Neuron (in vitro differentiated cells): ENCODE measurements at regions not wholly inside any gene's neighbourhood (a gene's known extent, or its start where the extent isn't known, plus 50 kb on each side); places are given as distances from the start of the nearest gene placed in this dataset.

Experiments used
- H2AFZ ChIP-seq: one replicate; pipeline ENCODE4 v1.6.1; 2013; ENCODE audit warnings: low read depth, mild to moderate bottlenecking, inconsistent platforms, low read length, moderate library complexity
- H3K27me3 ChIP-seq: one replicate; pipeline ENCODE4 v1.6.1; 2013; ENCODE audit warnings: low read length; ENCODE audit not compliant: insufficient read depth
- H3K36me3 ChIP-seq: one replicate; pipeline ENCODE4 v1.6.1; 2013; ENCODE audit warnings: low read length; ENCODE audit not compliant: insufficient read depth
- H3K4me1 ChIP-seq: one replicate; pipeline ENCODE4 v1.6.1; 2013; ENCODE audit warnings: low read length; ENCODE audit not compliant: insufficient read depth
- H3K4me3 ChIP-seq: 2 replicates; pipeline ENCODE4 v1.5.1; 2013; ENCODE audit warnings: mild to moderate bottlenecking, low read length, moderate library complexity
- H3K9me3 ChIP-seq: one replicate; pipeline ENCODE4 v1.6.1; 2013; ENCODE audit warnings: low read length

- Histone ChIP-seq H3K36me3 (no peaks in the 10 kb centered on the region), H3K27me3 (no peaks in the 10 kb centered on the region), H2AFZ (no peak overlapping the region), H3K4me3 (no peak overlapping the region), H3K9me3 (no peaks in the 10 kb centered on the region), H3K4me1 (no peaks in the 10 kb centered on the region)
Observed at GRCh38 chr21:22253761-22254160, 1255.6 kb downstream of the NCAM2 start.

GRCh38 chr21:22258821-22259220, 1260.6 kb downstream of the NCAM2 start:
- Histone ChIP-seq H3K4me3 (no peak overlapping the region), H3K36me3 (no peaks in the 10 kb centered on the region), H3K27me3 (no peaks in the 10 kb centered on the region), H3K4me1 (no peaks in the 10 kb centered on the region), H3K9me3 (no peaks in the 10 kb centered on the region), H2AFZ (no peak overlapping the region)

GRCh38 chr21:22260274-22260673, 1262.1 kb downstream of the NCAM2 start:
- no peaks in the 10 kb centered on the region for H3K36me3 ChIP-seq
- no peak overlapping the region for H2AFZ ChIP-seq
- H3K27me3 ChIP-seq, result no peaks in the 10 kb centered on the region
- H3K9me3 ChIP-seq, result no peaks in the 10 kb centered on the region
- H3K4me3 ChIP-seq, result no peak overlapping the region
- H3K4me1 ChIP-seq, result no peaks in the 10 kb centered on the region

- no peaks in the 10 kb centered on the region for H3K9me3 ChIP-seq
- no peak overlapping the region for H3K4me3 ChIP-seq
- H3K4me1 ChIP-seq, result no peaks in the 10 kb centered on the region
- no peaks in the 10 kb centered on the region for H3K27me3 ChIP-seq
- H3K36me3 ChIP-seq, result no peaks in the 10 kb centered on the region
- no peak overlapping the region for H2AFZ ChIP-seq
Observed at GRCh38 chr21:22263890-22264289, 1265.7 kb downstream of the NCAM2 start.

GRCh38 chr21:22277341-22277740, 1279.1 kb downstream of the NCAM2 start:
- H3K4me1 ChIP-seq, result no peaks in the 10 kb centered on the region
- H3K9me3 ChIP-seq, result no peaks in the 10 kb centered on the region
- H2AFZ ChIP-seq, result no peak overlapping the region
- H3K4me3 ChIP-seq, result no peak overlapping the region
- no peaks in the 10 kb centered on the region for H3K36me3 ChIP-seq
- no peaks in the 10 kb centered on the region for H3K27me3 ChIP-seq

- no peak overlapping the region for H3K4me3 ChIP-seq
- H3K36me3 ChIP-seq, result no peaks in the 10 kb centered on the region
- H3K27me3 ChIP-seq, result no peaks in the 10 kb centered on the region
- no peaks in the 10 kb centered on the region for H3K9me3 ChIP-seq
- H3K4me1 ChIP-seq, result no peaks in the 10 kb centered on the region
- no peak overlapping the region for H2AFZ ChIP-seq
Observed at GRCh38 chr21:22278366-22278765, 1280.2 kb downstream of the NCAM2 start.

GRCh38 chr21:22280851-22281250, 1282.6 kb downstream of the NCAM2 start:
- Histone ChIP-seq H3K4me1 (no peaks in the 10 kb centered on the region), H3K27me3 (no peaks in the 10 kb centered on the region), H3K4me3 (no peak overlapping the region), H3K9me3 (no peaks in the 10 kb centered on the region), H3K36me3 (no peaks in the 10 kb centered on the region), H2AFZ (no peak overlapping the region)

- H2AFZ ChIP-seq, result no peak overlapping the region
- no peaks in the 10 kb centered on the region for H3K9me3 ChIP-seq
- no peak overlapping the region for H3K4me3 ChIP-seq
- H3K36me3 ChIP-seq, result no peaks in the 10 kb centered on the region
- no peaks in the 10 kb centered on the region for H3K4me1 ChIP-seq
- no peaks in the 10 kb centered on the region for H3K27me3 ChIP-seq
Observed at GRCh38 chr21:22288885-22289499, 1290.8 kb downstream of the NCAM2 start.

- Histone ChIP-seq H3K36me3 (no peaks in the 10 kb centered on the region), H3K9me3 (no peaks in the 10 kb centered on the region), H3K4me3 (no peak overlapping the region), H3K27me3 (no peaks in the 10 kb centered on the region), H3K4me1 (no peaks in the 10 kb centered on the region), H2AFZ (no peak overlapping the region)
Observed at GRCh38 chr21:22292144-22292543, 1293.9 kb downstream of the NCAM2 start.

GRCh38 chr21:22297575-22297974, 1299.4 kb downstream of the NCAM2 start:
- H3K4me3 ChIP-seq, result no peak overlapping the region

GRCh38 chr21:22311741-22312462, 1313.7 kb downstream of the NCAM2 start:
- Histone ChIP-seq H3K27me3 (no peaks in the 10 kb centered on the region), H3K4me3 (no peak overlapping the region), H3K36me3 (no peaks in the 10 kb centered on the region), H3K4me1 (no peaks in the 10 kb centered on the region), H3K9me3 (no peaks in the 10 kb centered on the region), H2AFZ (no peak overlapping the region)

More at GRCh38 chr21:22297575-22297974, 1299.4 kb downstream of the NCAM2 start:
- no peak overlapping the region for H2AFZ ChIP-seq
- H3K36me3 ChIP-seq, result no peaks in the 10 kb centered on the region
- no peaks in the 10 kb centered on the region for H3K27me3 ChIP-seq
- H3K4me1 ChIP-seq, result no peaks in the 10 kb centered on the region
- no peaks in the 10 kb centered on the region for H3K9me3 ChIP-seq

GRCh38 chr21:22314963-22315362, 1316.8 kb downstream of the NCAM2 start:
- no peaks in the 10 kb centered on the region for H3K4me1 ChIP-seq
- no peaks in the 10 kb centered on the region for H3K9me3 ChIP-seq
- H3K4me3 ChIP-seq, result no peak overlapping the region
- no peaks in the 10 kb centered on the region for H3K36me3 ChIP-seq
- H2AFZ ChIP-seq, result no peak overlapping the region
- H3K27me3 ChIP-seq, result no peaks in the 10 kb centered on the region

- no peak overlapping the region for H2AFZ ChIP-seq
- H3K9me3 ChIP-seq, result no peaks in the 10 kb centered on the region
Observed at GRCh38 chr21:22319435-22319834, 1321.2 kb downstream of the NCAM2 start.

GRCh38 chr21:22342889-22343288, 1344.7 kb downstream of the NCAM2 start:
- H2AFZ ChIP-seq, result no peak overlapping the region
- H3K4me3 ChIP-seq, result no peak overlapping the region
- H3K4me1 ChIP-seq, result no peaks in the 10 kb centered on the region
- H3K27me3 ChIP-seq, result no peaks in the 10 kb centered on the region
- H3K36me3 ChIP-seq, result no peaks in the 10 kb centered on the region
- H3K9me3 ChIP-seq, result no peaks in the 10 kb centered on the region

More at GRCh38 chr21:22319435-22319834, 1321.2 kb downstream of the NCAM2 start:
- Histone ChIP-seq H3K4me3 (no peak overlapping the region), H3K4me1 (no peaks in the 10 kb centered on the region), H3K36me3 (no peaks in the 10 kb centered on the region), H3K27me3 (no peaks in the 10 kb centered on the region)
